ENCODE measurements at regions not wholly inside any gene's neighbourhood (a gene's known extent, or its start where the extent isn't known, plus 50 kb on each side); places are given as distances from the start of the nearest gene placed in this dataset.

DNA sequence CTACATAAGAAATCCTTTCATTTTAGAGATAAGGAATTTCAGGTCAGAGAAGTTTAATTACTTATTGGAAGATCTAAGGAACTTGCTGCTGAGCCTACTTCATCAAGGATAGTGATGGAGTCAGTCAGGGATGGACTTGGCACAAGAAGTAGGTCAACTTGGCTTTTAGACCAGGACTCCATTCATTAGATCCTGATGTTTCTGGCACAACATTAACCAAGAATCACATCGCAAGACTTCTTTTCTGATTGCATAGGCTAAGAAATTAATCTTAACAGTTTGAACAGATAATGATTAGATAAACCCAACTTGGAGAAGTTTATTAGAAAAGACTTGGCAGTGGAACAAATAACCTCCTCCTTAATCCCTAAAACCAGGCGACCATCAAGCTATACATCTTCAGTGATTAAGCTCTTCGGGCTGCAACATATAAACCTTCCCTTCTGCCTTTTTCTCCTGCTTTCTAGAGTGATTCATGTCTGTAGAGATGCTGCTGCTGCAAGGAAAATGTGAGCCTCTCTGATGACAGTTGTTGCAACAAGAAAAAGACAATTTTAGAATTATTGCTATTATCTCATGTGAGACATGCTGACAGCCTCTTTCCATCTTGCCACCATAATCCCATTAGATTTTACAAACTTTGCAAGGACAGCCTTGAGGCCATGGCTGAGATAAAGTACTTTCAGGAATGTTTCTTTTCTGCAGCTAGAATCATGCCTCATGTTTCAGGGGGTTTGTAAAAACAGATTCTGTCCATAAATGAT lies 207.9 kb upstream of the SLC27A6 start:
- TF ChIP-seq, protein P1, sequence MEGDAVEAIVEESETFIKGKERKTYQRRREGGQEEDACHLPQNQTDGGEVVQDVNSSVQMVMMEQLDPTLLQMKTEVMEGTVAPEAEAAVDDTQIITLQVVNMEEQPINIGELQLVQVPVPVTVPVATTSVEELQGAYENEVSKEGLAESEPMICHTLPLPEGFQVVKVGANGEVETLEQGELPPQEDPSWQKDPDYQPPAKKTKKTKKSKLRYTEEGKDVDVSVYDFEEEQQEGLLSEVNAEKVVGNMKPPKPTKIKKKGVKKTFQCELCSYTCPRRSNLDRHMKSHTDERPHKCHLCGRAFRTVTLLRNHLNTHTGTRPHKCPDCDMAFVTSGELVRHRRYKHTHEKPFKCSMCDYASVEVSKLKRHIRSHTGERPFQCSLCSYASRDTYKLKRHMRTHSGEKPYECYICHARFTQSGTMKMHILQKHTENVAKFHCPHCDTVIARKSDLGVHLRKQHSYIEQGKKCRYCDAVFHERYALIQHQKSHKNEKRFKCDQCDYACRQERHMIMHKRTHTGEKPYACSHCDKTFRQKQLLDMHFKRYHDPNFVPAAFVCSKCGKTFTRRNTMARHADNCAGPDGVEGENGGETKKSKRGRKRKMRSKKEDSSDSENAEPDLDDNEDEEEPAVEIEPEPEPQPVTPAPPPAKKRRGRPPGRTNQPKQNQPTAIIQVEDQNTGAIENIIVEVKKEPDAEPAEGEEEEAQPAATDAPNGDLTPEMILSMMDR (IDR thresholded peaks at IDR 0.05), result no peak
- TF ChIP-seq POLR2A (IDR thresholded peaks at IDR 0.05), result no peak

Data from heart left ventricle (tissue), 13 donors.